GM12892 (cell line): ENCODE measurements at regions not wholly inside any gene's neighbourhood (a gene's known extent, or its start where the extent isn't known, plus 50 kb on each side); places are given as distances from the start of the nearest gene placed in this dataset.
"Not testable (repeated sequence)": the region's sequence is repeated elsewhere in the genome, so short reads cannot be mapped to it uniquely, and the experiment has no call there.

Experiments used
- DNase-seq: peaks from one replicate; pipeline ENCODE4 v3.0.0; 2011; ENCODE audit not compliant: insufficient read length
- FAIRE-seq: peaks from 2 replicates; lab custom pipeline; 2011; peaks lifted over from hg19 to GRCh38; lab: Jason Lieb, UNC
- POLR2A ChIP-seq: IDR thresholded peaks from 2 replicates; pipeline ENCODE4 v1.6.1; 2011; ENCODE audit warnings: low read depth, low read length, control low read depth
- POLR2AphosphoS5 ChIP-seq: IDR thresholded peaks from 2 replicates; pipeline ENCODE4 v1.6.1; 2011; ENCODE audit warnings: low read depth, low read length, control low read depth
- TAF1 ChIP-seq: IDR thresholded peaks from 2 replicates; pipeline ENCODE4 v1.6.1; 2011; ENCODE audit warnings: low read depth, mild to moderate bottlenecking, control low read depth, low read length, borderline replicate concordance

GRCh38 chr20:53816872-53817398 lies 223.3 kb upstream of the ZNF217 start:
- TF ChIP-seq POLR2AphosphoS5 (no peak), POLR2A (no peak), TAF1 (no peak)
- no peak for DNase-seq
- FAIRE-seq = no peak

DNA sequence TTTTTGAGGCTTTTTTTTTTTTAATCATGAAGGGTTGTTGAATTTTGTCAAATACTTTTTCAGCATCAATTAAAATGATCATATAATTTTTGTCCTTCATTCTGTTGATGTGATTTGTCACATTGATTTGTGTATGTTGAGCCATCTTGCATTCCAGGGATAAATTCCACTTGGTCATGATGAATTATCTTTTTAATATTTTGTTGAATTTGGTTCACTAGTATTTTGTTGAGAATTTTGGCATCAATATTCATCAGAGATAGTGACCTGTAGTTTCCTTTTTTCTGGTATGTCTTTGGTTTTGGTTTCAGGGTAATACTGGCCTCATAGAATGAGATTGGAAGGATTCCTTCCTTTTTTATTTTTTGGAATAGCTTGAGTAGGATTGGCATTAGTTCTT lies 221.9 kb upstream of the ZNF217 start:
- no peak for TF ChIP-seq POLR2A
- no peak for TF ChIP-seq POLR2AphosphoS5
- FAIRE-seq = no peak
- DNase-seq = no peak

GRCh38 chr20:53814060-53814459 lies 220.4 kb upstream of the ZNF217 start:
- TF ChIP-seq TAF1 = no peak
- TF ChIP-seq POLR2A = no peak
- TF ChIP-seq POLR2AphosphoS5 = no peak
- no peak for DNase-seq
- FAIRE-seq = no peak

DNA sequence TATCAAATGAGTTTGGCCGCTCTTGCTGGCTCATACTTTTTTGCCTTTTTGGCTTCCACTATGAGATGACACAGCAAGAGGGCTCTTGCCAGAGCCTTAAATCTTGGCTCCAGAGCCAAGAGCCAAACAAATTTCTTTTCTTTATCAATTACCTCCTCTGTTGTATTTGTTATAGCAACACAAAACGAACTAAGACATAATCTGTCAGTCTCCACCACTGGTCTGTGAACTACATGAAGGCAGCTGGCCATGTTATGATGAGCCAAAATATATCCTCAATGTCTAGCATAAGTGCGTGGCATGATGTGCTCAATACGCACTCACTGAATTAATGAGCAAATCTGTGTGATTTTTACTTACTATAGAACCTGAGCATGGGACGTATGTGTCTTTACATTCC lies 220.0 kb upstream of the ZNF217 start:
- DNase-seq (no peak), FAIRE-seq (no peak)
- no peak for TF ChIP-seq POLR2A
- TF ChIP-seq TAF1 = no peak
- no peak for TF ChIP-seq POLR2AphosphoS5

DNA sequence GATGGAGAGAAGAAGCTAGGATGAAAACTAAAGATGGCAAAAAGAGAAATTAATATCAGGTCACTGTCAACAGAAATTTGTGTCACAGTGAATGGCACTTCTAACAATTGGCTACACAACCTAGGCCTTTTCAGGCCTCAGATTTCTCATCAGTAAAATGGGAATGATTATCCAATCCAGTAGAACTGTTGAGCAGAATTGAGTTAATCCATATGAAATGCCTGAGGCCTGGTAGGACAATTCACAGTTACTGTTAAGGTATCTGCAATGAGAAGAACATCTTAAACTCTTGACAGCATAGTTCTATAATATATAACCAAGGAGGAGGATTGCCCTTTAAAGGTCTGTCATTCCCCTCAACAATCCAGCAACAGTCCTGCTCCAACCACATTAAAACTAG lies 217.9 kb upstream of the ZNF217 start:
- DNase-seq (no peak), FAIRE-seq (no peak)
- TF ChIP-seq TAF1 (no peak), POLR2A (no peak), POLR2AphosphoS5 (no peak)

- FAIRE-seq (no peak), DNase-seq (no peak)
- no peak for TF ChIP-seq POLR2AphosphoS5
- no peak for TF ChIP-seq TAF1
- no peak for TF ChIP-seq POLR2A
Measured at GRCh38 chr20:53810661-53811355, 217.2 kb upstream of the ZNF217 start.

GRCh38 chr20:53809728-53810365 lies 216.2 kb upstream of the ZNF217 start:
- no peak for FAIRE-seq
- TF ChIP-seq POLR2AphosphoS5 (no peak), POLR2A (no peak), TAF1 (no peak)
- no peak for DNase-seq

- no peak for FAIRE-seq
- no peak for TF ChIP-seq POLR2A
- DNase-seq = no peak
Measured at GRCh38 chr20:53809217-53809616, 215.6 kb upstream of the ZNF217 start.

DNA sequence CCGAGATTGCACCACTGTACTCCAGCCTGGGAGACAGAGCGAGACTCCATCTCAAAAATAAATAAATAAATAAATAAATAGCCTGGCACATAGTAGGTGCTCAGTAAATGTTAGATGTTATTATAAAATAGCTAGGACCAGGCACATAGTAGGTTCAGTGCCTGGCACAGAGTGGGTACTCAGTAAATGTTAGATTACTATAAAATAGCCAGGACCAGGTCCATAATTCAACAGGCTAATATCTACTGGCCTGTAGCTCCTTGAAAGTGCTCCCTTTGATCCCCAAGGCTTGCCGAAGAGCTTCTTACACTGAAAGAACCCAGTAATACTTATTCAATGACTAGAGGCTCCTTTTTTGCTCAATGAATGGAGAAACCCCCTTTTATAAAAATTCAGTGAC lies 215.1 kb upstream of the ZNF217 start:
- DNase-seq = no peak
- FAIRE-seq = no peak
- TF ChIP-seq POLR2AphosphoS5 (no peak), TAF1 (no peak), POLR2A (no peak)

DNA sequence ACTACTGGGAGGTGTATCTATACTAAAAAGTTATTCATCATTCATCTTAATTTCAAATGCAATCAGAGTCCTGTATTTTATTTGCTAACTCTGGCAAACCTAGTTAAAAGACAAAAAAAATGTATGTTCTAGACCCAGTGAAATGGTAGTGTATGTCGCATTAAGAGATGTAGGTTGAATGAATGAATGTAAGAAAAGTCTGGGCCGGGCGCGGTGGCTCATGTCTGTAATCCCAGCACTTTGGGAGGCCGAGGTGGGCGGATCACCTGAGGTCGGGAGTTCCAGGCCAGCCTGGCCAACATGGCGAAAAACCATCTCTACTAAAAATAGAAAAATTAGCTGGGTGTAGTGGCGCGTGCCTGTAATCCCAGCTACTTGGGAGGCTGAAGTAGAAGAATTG lies 214.7 kb upstream of the ZNF217 start:
- FAIRE-seq, DNase-seq: not testable (repeated sequence)

DNA sequence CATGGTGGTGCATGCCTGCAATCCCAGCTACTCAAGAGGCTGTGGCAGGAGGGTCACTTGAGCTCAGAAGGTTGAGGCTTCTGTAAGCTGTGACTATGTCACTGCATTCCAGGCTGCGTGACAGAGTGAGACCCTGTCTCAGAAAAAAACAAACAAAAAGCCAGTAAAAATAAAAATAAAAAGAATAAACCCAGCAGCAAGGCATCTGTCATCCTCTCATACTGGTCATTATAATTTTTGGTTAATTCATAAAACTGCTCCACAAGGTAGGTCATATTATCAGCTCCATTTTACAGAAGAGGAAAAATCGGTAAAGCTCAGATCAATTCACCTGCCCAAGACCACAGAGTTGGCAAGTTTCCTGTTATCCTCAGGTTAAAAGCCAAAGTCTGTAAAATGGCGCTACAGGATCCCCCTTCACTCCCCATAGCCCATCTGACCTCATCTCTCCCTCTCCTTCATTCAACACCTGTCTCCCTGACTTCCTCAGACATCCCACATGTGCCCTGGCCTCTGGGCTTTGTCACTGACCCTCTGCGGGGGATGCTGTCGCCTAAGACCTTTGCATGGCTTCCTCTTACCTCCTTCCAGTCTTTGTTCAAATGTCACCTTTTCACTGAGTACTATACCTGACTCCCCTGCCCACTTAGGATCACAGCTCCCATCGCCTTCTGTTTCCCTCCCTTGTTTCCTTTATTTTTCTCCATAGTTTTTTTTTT lies 213.2 kb upstream of the ZNF217 start:
- no peak for DNase-seq
- no peak for FAIRE-seq
- TF ChIP-seq POLR2AphosphoS5 (no peak), TAF1 (no peak), POLR2A (no peak)

DNA sequence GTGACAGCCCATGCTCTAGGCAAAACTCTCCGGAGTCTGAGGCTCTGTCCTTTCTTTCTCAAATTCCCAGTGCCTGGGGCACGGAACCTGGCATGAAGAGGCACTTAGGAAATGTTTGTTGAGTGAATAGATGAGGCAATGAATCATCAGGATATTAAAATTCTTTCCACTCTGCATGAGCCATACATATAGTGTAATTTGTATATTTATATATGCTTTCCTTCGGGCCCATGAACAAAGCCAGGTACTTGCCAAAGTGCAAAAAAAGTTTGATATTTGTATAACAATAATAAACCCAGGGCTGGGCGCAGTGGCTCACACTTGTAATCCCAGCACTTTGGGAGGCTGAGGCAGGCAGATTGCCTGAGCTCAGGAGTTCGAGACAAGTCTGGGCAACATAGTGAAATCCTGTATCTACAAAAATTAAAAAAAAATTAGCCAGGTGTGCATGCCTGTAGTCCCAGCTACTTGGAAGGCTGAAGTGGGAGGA lies 212.3 kb upstream of the ZNF217 start:
- TF ChIP-seq POLR2A = no peak
- no peak for TF ChIP-seq POLR2AphosphoS5
- no peak for TF ChIP-seq TAF1
- FAIRE-seq (no peak), DNase-seq (no peak)
